Neural cell (in vitro differentiated cells): ENCODE measurements at regions not wholly inside any gene's neighbourhood (a gene's known extent, or its start where the extent isn't known, plus 50 kb on each side); places are given as distances from the start of the nearest gene placed in this dataset.

Experiments
- EP300 ChIP-seq: fragments of 450-650 bp; conservative IDR thresholded peaks from 2 replicates; pipeline ENCODE4 v1.6.1; 2014; ENCODE audit warnings: antibody characterized with exemption, mild to moderate bottlenecking, moderate library complexity; ENCODE audit not compliant: poor library complexity, severe bottlenecking
- EZH2 ChIP-seq: fragments of 200-600, 300-800 bp; shearing (Covaris generic), sonication (generic); IDR thresholded peaks from 2 replicates; pipeline ENCODE4 v1.6.1; 2014; ENCODE audit warnings: antibody characterized with exemption, low read length, borderline replicate concordance, mild to moderate bottlenecking; ENCODE audit not compliant: insufficient read depth, poor library complexity, severe bottlenecking
- POLR2AphosphoS5 ChIP-seq: IDR thresholded peaks from 2 replicates; pipeline ENCODE4 v1.6.1; 2012
- RAD21 ChIP-seq: fragments of 450-650 bp; conservative IDR thresholded peaks from 2 replicates; pipeline ENCODE4 v1.6.1; 2014; ENCODE audit warnings: antibody characterized with exemption, mild to moderate bottlenecking, moderate library complexity
- TAF1 ChIP-seq: IDR thresholded peaks from 2 replicates; pipeline ENCODE4 v1.6.1; 2012; ENCODE audit warnings: low read depth
- TF ChIP-seq, protein P1 (sequence below): fragments of 450-650 bp; IDR thresholded peaks from 2 replicates; pipeline ENCODE4 v1.5.1; 2014; ENCODE audit warnings: antibody characterized with exemption, mild to moderate bottlenecking, moderate library complexity; ENCODE audit not compliant: poor library complexity, severe bottlenecking
- TF ChIP-seq, protein P2 (sequence below): IDR thresholded peaks from 2 replicates; pipeline ENCODE4 v1.6.1; 2012; ENCODE audit warnings: borderline replicate concordance

DNA sequence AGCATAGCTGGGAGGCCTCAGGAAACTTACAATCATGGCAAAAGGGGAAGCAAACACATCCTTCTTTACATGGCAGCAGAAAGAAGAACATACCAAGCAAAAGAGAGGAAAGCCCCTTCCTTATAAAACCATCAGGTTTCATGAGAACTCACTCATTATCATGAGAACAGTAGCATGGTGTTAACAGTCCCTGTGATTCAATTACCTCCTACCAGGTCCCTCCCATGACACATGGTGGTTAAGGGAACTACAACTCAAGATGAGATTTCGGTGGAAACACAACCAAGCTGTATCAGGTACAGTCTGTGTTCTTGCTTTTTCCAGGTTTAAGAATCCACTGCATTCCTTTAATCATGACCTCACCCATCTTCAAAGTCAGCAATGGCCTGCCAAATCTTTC lies 514.2 kb downstream of the KCTD16 start:
- TF ChIP-seq POLR2AphosphoS5 (no peak), RAD21 (no peak), TAF1 (no peak), EZH2 (no peak), EP300 (no peak)
- TF ChIP-seq, protein P1, sequence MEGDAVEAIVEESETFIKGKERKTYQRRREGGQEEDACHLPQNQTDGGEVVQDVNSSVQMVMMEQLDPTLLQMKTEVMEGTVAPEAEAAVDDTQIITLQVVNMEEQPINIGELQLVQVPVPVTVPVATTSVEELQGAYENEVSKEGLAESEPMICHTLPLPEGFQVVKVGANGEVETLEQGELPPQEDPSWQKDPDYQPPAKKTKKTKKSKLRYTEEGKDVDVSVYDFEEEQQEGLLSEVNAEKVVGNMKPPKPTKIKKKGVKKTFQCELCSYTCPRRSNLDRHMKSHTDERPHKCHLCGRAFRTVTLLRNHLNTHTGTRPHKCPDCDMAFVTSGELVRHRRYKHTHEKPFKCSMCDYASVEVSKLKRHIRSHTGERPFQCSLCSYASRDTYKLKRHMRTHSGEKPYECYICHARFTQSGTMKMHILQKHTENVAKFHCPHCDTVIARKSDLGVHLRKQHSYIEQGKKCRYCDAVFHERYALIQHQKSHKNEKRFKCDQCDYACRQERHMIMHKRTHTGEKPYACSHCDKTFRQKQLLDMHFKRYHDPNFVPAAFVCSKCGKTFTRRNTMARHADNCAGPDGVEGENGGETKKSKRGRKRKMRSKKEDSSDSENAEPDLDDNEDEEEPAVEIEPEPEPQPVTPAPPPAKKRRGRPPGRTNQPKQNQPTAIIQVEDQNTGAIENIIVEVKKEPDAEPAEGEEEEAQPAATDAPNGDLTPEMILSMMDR, result no peak
- TF ChIP-seq, protein P2, sequence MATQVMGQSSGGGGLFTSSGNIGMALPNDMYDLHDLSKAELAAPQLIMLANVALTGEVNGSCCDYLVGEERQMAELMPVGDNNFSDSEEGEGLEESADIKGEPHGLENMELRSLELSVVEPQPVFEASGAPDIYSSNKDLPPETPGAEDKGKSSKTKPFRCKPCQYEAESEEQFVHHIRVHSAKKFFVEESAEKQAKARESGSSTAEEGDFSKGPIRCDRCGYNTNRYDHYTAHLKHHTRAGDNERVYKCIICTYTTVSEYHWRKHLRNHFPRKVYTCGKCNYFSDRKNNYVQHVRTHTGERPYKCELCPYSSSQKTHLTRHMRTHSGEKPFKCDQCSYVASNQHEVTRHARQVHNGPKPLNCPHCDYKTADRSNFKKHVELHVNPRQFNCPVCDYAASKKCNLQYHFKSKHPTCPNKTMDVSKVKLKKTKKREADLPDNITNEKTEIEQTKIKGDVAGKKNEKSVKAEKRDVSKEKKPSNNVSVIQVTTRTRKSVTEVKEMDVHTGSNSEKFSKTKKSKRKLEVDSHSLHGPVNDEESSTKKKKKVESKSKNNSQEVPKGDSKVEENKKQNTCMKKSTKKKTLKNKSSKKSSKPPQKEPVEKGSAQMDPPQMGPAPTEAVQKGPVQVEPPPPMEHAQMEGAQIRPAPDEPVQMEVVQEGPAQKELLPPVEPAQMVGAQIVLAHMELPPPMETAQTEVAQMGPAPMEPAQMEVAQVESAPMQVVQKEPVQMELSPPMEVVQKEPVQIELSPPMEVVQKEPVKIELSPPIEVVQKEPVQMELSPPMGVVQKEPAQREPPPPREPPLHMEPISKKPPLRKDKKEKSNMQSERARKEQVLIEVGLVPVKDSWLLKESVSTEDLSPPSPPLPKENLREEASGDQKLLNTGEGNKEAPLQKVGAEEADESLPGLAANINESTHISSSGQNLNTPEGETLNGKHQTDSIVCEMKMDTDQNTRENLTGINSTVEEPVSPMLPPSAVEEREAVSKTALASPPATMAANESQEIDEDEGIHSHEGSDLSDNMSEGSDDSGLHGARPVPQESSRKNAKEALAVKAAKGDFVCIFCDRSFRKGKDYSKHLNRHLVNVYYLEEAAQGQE, result no peak
